ENCODE measurements at regions not wholly inside any gene's neighbourhood (a gene's known extent, or its start where the extent isn't known, plus 50 kb on each side); places are given as distances from the start of the nearest gene placed in this dataset.
"Not testable (repeated sequence)": the region's sequence is repeated elsewhere in the genome, so short reads cannot be mapped to it uniquely, and the experiment has no call there.

- DNase-seq: no peak
- no peak overlapping the region for H3K27ac ChIP-seq (replicated peaks)
- TF ChIP-seq CTCF (IDR thresholded peaks at IDR 0.05; ENCODE audit: borderline replicate concordance): no peak
- H3K4me1 ChIP-seq: no peaks in the 10 kb centered on the region
- intact Hi-C loops (cut with micrococcal nuclease): no loop called here
- H3K27me3 ChIP-seq (ENCODE audit: low read depth): no peaks in the 10 kb centered on the region
- H3K36me3 ChIP-seq: no peaks in the 10 kb centered on the region
- peaks cover 25% of the 10 kb centered on the region for H3K9me3 ChIP-seq (replicated peaks)
- H3K4me3 ChIP-seq: no peak overlapping the region
Measured at GRCh38 chr1:100597061-100597741, 59.3 kb downstream of the GPR88 start.

GRCh38 chr1:100597784-100598183 lies 59.8 kb downstream of the GPR88 start:
- intact Hi-C loops (cut with micrococcal nuclease): no loop called here
- Histone ChIP-seq H3K9me3 (replicated peaks) (peaks cover 31% of the 10 kb centered on the region), H3K36me3 (no peaks in the 10 kb centered on the region), H3K27ac (replicated peaks) (no peak overlapping the region), H3K4me3 (no peak overlapping the region), H3K27me3 (ENCODE audit: low read depth) (no peaks in the 10 kb centered on the region), H3K4me1 (no peaks in the 10 kb centered on the region)
- DNase-seq: no peak
- no peak for TF ChIP-seq CTCF (IDR thresholded peaks at IDR 0.05; ENCODE audit: borderline replicate concordance)

- H3K36me3 ChIP-seq; H3K27me3 ChIP-seq (ENCODE audit: low read depth); DNase-seq; intact Hi-C loops (cut with micrococcal nuclease); H3K27ac ChIP-seq (replicated peaks); H3K4me3 ChIP-seq; H3K4me1 ChIP-seq: not testable (repeated sequence)
- peaks cover 32% of the 10 kb centered on the region for H3K9me3 ChIP-seq (replicated peaks)
Measured at GRCh38 chr1:100600377-100600776, 62.4 kb downstream of the GPR88 start.

GRCh38 chr1:100602028-100602427 lies 64.1 kb downstream of the GPR88 start:
- intact Hi-C loops (cut with micrococcal nuclease); H3K27ac ChIP-seq (replicated peaks); H3K4me3 ChIP-seq: not testable (repeated sequence)

GRCh38 chr1:100604372-100604771 lies 66.4 kb downstream of the GPR88 start:
- H3K27me3 ChIP-seq (ENCODE audit: low read depth): no peaks in the 10 kb centered on the region
- H3K27ac ChIP-seq (replicated peaks): no peak overlapping the region
- H3K4me1 ChIP-seq: no peaks in the 10 kb centered on the region
- DNase-seq: no peak
- TF ChIP-seq CTCF (IDR thresholded peaks at IDR 0.05; ENCODE audit: borderline replicate concordance): no peak
- peaks cover 31% of the 10 kb centered on the region for H3K9me3 ChIP-seq (replicated peaks)
- H3K36me3 ChIP-seq: no peaks in the 10 kb centered on the region
- H3K4me3 ChIP-seq: no peak overlapping the region
- intact Hi-C loops (cut with micrococcal nuclease): no loop called here

More at GRCh38 chr1:100602028-100602427, 64.1 kb downstream of the GPR88 start:
- not testable (repeated sequence) for H3K36me3 ChIP-seq; H3K4me1 ChIP-seq; DNase-seq; H3K27me3 ChIP-seq (ENCODE audit: low read depth)
- H3K9me3 ChIP-seq (replicated peaks): peaks cover 32% of the 10 kb centered on the region

- intact Hi-C loops (cut with micrococcal nuclease): loop anchor here (1.0 kb wide), 1 partner anchor 260 kb away; no protein-coding TSS in a partner anchor
Measured at GRCh38 chr1:100606438-100606837, 68.5 kb downstream of the GPR88 start.

More at GRCh38 chr1:100606438-100606837, 68.5 kb downstream of the GPR88 start:
- Histone ChIP-seq H3K27me3 (ENCODE audit: low read depth) (no peaks in the 10 kb centered on the region), H3K4me3 (no peak overlapping the region), H3K36me3 (no peaks in the 10 kb centered on the region), H3K9me3 (replicated peaks) (peaks cover 15% of the 10 kb centered on the region), H3K4me1 (no peaks in the 10 kb centered on the region), H3K27ac (replicated peaks) (no peak overlapping the region)
- peak; percentile 75 for TF ChIP-seq CTCF (IDR thresholded peaks at IDR 0.05; ENCODE audit: borderline replicate concordance)
- peak; percentile 24 for DNase-seq
